ENCODE measurements at regions not wholly inside any gene's neighbourhood (a gene's known extent, or its start where the extent isn't known, plus 50 kb on each side); places are given as distances from the start of the nearest gene placed in this dataset.

DNA sequence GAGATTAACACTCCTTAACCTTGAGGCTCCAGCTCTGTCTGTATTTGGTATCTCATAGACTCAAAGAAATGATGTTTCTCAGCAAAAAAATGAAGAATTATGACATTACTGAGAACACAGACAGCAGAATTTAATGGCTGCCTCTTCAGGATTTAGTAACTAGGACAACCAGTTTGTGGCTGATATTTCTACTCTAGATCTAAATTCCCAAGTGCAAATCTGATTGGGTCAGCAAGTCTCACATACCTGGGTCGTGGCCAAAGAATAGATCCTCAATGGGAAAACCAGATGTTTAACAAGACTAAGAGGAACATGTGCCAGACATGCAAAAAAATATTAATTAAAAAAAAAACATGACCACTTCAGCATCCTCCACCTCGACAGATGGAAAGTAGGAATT, 608.9 kb downstream of the DTWD2 start:
- TF ChIP-seq, protein P1, sequence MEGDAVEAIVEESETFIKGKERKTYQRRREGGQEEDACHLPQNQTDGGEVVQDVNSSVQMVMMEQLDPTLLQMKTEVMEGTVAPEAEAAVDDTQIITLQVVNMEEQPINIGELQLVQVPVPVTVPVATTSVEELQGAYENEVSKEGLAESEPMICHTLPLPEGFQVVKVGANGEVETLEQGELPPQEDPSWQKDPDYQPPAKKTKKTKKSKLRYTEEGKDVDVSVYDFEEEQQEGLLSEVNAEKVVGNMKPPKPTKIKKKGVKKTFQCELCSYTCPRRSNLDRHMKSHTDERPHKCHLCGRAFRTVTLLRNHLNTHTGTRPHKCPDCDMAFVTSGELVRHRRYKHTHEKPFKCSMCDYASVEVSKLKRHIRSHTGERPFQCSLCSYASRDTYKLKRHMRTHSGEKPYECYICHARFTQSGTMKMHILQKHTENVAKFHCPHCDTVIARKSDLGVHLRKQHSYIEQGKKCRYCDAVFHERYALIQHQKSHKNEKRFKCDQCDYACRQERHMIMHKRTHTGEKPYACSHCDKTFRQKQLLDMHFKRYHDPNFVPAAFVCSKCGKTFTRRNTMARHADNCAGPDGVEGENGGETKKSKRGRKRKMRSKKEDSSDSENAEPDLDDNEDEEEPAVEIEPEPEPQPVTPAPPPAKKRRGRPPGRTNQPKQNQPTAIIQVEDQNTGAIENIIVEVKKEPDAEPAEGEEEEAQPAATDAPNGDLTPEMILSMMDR (conservative IDR thresholded peaks at IDR 0.05; ENCODE audit: low read depth, low read length) = no peak
- no peak for DNase-seq (ENCODE audit: low read depth)
- H3K4me3 ChIP-seq (ENCODE audit: low read depth, low read length) = no peak overlapping the region

DNA sequence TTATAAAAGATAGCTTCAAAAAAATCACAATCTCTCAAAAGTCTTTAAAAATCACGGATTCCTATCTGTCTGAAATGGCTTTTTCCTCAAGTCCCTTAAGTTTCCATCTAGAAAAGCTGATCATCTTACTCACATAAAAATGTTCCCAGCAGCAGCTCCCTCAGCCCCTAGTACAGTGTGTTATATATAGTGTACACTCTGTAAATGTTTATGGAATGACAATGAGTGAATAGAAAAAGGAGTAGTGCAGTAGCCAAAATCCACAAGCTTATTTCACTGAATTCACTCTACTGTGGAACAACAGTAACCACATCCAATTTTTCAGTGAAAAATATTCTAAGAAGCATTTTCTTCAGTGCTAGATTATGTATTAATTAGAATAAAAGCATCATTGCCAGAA, 609.4 kb downstream of the DTWD2 start:
- TF ChIP-seq, protein P1 (conservative IDR thresholded peaks at IDR 0.05; ENCODE audit: low read depth, low read length) = no peak
- no peak for DNase-seq (ENCODE audit: low read depth)
- no peak overlapping the region for H3K4me3 ChIP-seq (ENCODE audit: low read depth, low read length)

DNA sequence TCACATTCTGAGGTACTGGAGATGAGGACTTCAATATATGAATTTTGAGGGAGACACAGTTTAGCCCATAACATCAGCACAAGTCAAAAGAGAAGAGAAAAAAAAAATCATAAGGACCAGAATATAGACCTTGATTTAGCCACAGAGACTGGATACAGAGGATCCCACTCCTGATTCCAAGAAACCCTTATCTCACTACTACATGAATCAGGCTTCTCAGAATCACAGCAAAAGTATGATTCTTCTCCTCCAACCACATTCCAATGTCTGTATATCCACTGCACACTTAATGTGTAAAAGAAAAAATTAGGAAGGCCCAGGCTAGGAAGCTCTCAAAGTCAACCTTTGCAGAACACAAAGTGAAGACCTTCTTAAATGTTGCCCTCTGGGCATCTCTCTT, 610.9 kb downstream of the DTWD2 start:
- TF ChIP-seq, protein P1 (conservative IDR thresholded peaks at IDR 0.05; ENCODE audit: low read depth, low read length) = no peak
- no peak for DNase-seq (ENCODE audit: low read depth)
- H3K4me3 ChIP-seq (ENCODE audit: low read depth, low read length) = no peak overlapping the region

DNA sequence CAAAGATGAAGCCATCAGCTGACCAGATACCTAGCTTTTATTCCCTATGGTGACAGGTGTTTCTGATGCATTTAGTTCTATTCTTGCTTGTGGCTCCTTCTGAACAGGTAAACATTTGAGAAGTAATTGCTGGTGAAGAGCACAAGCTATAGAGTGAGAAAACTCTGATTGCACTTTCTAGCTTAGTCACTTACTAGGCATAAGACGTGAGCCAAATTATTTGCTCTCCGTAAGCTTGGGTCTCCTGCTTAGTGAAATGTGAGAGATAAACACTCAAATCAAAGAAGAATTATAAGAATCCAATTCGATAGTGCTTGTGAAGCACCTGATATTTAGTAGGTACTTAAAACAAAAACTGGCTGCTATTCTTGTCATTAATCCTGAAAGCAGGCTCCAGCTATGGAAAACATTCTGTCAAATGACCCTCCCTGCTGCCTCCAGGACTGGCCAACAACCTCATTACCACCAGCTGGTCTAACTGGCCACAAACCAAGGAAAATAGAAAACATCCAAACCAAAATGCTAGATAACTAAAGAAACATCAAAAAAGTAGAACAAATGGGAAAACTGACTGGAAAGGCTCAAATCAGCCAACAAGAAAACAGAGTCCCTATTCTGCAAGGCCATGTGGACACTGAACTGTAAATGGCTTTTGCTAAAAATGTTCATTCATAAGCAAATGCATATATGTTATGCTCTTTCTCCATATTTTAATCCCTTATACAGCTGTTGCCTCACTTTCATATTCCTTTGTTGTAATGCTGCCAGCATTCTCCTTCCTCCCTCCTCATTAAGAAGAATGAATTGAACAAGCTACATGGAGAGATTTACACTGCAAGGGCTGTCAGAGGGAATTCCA, 616.1 kb downstream of the DTWD2 start:
- no peak for DNase-seq (ENCODE audit: low read depth)
- TF ChIP-seq, protein P1 (conservative IDR thresholded peaks at IDR 0.05; ENCODE audit: low read depth, low read length) = no peak
- no peak overlapping the region for H3K4me3 ChIP-seq (ENCODE audit: low read depth, low read length)

DNA sequence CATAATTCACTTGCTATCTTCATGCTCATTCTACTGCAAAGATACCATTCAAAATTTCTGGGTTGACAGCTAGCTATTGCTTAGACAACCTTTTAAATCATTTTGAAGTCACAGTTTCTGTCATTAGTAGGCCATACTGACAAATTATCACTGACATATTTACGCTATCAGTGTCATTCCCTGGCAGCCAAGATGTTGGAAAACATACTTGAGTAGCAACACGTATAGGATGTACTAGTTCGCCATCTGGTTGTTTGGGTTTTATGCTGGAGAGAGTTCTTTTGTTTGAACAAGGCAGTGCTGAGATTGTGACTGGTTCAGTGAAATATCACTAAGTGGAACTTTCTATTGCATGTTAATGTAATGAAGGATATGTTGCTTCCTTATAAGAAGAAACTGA, 621.9 kb downstream of the DTWD2 start:
- TF ChIP-seq, protein P1 (conservative IDR thresholded peaks at IDR 0.05; ENCODE audit: low read depth, low read length) = no peak
- no peak for DNase-seq (ENCODE audit: low read depth)
- no peak overlapping the region for H3K4me3 ChIP-seq (ENCODE audit: low read depth, low read length)

DNA sequence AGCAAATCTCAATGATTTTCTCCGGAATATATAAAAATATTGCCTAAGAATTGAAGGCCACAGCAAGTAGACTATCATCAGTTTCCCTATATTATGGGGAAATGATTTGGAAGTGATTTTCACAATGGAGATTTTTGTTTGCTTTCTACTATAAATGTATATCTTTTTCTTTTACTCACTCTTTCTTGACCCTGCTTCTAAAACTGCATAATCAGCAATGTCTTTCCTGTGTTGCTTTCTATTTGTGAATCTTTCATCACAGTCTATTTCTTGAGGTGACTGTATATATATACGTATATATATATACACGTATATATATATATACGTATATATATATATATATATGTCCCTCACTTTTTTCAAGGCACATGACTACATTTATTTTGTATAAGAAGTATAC, 622.6 kb downstream of the DTWD2 start:
- no peak overlapping the region for H3K4me3 ChIP-seq (ENCODE audit: low read depth, low read length)
- TF ChIP-seq, protein P1 (conservative IDR thresholded peaks at IDR 0.05; ENCODE audit: low read depth, low read length) = no peak
- DNase-seq (ENCODE audit: low read depth) = no peak

DNA sequence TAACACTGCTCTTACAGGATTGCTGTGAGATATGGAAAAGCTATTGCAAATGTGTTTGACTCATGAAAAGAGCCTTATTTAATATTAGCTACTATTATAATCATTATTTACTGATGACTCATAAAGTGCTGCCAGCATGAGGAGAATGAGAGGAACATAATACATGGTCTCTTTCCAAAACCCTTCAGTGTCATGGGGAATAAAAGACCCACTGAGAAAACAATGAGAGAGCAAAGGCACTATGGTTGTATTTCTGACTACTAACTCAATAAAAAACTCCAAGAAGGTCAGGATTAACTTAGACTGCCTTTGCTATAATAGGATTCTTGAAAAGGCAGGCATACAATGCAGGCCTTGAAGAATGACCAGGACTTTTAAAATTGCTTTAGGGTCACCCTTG, 633.5 kb downstream of the DTWD2 start:
- no peak for DNase-seq (ENCODE audit: low read depth)

More for the DNA sequence above, 633.5 kb downstream of the DTWD2 start:
- no peak overlapping the region for H3K4me3 ChIP-seq (ENCODE audit: low read depth, low read length)
- TF ChIP-seq, protein P1 (conservative IDR thresholded peaks at IDR 0.05; ENCODE audit: low read depth, low read length) = no peak
